ENCODE measurements at regions not wholly inside any gene's neighbourhood (a gene's known extent, or its start where the extent isn't known, plus 50 kb on each side); places are given as distances from the start of the nearest gene placed in this dataset.

GRCh38 chr10:4337563-4337962 lies 488.4 kb upstream of the AKR1E2 start:
- ATAC-seq (no peak), DNase-seq (no peak)
- 87% methylated on average over 2 of the region's 2 CpGs for WGBS
- intact Hi-C loops (cut with DNase I), result loop anchor here in 1 of 4 donors (10.0 kb wide), 1 partner anchor 317 kb away; no protein-coding TSS in a partner anchor
- no peaks in the 10 kb centered on the region for H3K27me3 ChIP-seq (ENCODE audit: control insufficient read depth, insufficient read depth)
- H3K9me3 ChIP-seq (ENCODE audit: control insufficient read depth, low read length), result no peaks in the 10 kb centered on the region
- no peak overlapping the region for H3K4me3 ChIP-seq (ENCODE audit: low read length)
- no peak overlapping the region for H3K27ac ChIP-seq (ENCODE audit: low read length)
- peaks cover 2% of the 10 kb centered on the region for H3K4me1 ChIP-seq (ENCODE audit: control insufficient read depth, insufficient read depth, low read length)

GRCh38 chr10:4334871-4335270 lies 491.1 kb upstream of the AKR1E2 start:
- ATAC-seq, result no peak
- H3K9me3 ChIP-seq (ENCODE audit: control insufficient read depth, low read length), result no peaks in the 10 kb centered on the region
- DNase-seq, result no peak
- H3K27me3 ChIP-seq (ENCODE audit: control insufficient read depth, insufficient read depth), result no peaks in the 10 kb centered on the region
- H3K4me1 ChIP-seq (ENCODE audit: control insufficient read depth, insufficient read depth, low read length), result peaks cover 2% of the 10 kb centered on the region
- WGBS, result 69% methylated on average over 5 of the region's 5 CpGs
- intact Hi-C loops (cut with DNase I), result loop anchor here in 1 of 4 donors (10.0 kb wide), 1 partner anchor 320 kb away; no protein-coding TSS in a partner anchor
- H3K4me3 ChIP-seq (ENCODE audit: low read length), result no peak overlapping the region
- H3K27ac ChIP-seq (ENCODE audit: low read length), result no peak overlapping the region

GRCh38 chr10:4334015-4334414 lies 492.0 kb upstream of the AKR1E2 start:
- 80% methylated on average over 6 of the region's 6 CpGs for WGBS

GRCh38 chr10:4333459-4333894 lies 492.5 kb upstream of the AKR1E2 start:
- Histone ChIP-seq H3K27me3 (ENCODE audit: control insufficient read depth, insufficient read depth) (no peaks in the 10 kb centered on the region), H3K27ac (ENCODE audit: low read length) (no peak overlapping the region), H3K4me1 (ENCODE audit: control insufficient read depth, insufficient read depth, low read length) (peaks cover 2% of the 10 kb centered on the region), H3K4me3 (ENCODE audit: low read length) (no peak overlapping the region), H3K9me3 (ENCODE audit: control insufficient read depth, low read length) (no peaks in the 10 kb centered on the region)
- ATAC-seq (no peak), DNase-seq (no peak)
- intact Hi-C loops (cut with DNase I), result loop anchor here in 1 of 4 donors (10.0 kb wide), 1 partner anchor 321 kb away; no protein-coding TSS in a partner anchor
- 84% methylated on average over 15 of the region's 15 CpGs for WGBS

More at GRCh38 chr10:4334015-4334414, 492.0 kb upstream of the AKR1E2 start:
- no peak overlapping the region for H3K4me3 ChIP-seq (ENCODE audit: low read length)
- DNase-seq, result no peak
- ATAC-seq, result no peak
- no peaks in the 10 kb centered on the region for H3K9me3 ChIP-seq (ENCODE audit: control insufficient read depth, low read length)
- intact Hi-C loops (cut with DNase I), result loop anchor here in 1 of 4 donors (10.0 kb wide), 1 partner anchor 321 kb away; no protein-coding TSS in a partner anchor
- no peak overlapping the region for H3K27ac ChIP-seq (ENCODE audit: low read length)
- peaks cover 2% of the 10 kb centered on the region for H3K4me1 ChIP-seq (ENCODE audit: control insufficient read depth, insufficient read depth, low read length)
- H3K27me3 ChIP-seq (ENCODE audit: control insufficient read depth, insufficient read depth), result no peaks in the 10 kb centered on the region

GRCh38 chr10:4332764-4333458 lies 493.1 kb upstream of the AKR1E2 start:
- intact Hi-C loops (cut with DNase I), result loop anchor here in 1 of 4 donors (10.0 kb wide), 1 partner anchor 322 kb away; no protein-coding TSS in a partner anchor
- no peak for DNase-seq
- Histone ChIP-seq H3K27ac (ENCODE audit: low read length) (no peak overlapping the region), H3K9me3 (ENCODE audit: control insufficient read depth, low read length) (no peaks in the 10 kb centered on the region), H3K27me3 (ENCODE audit: control insufficient read depth, insufficient read depth) (no peaks in the 10 kb centered on the region), H3K4me3 (ENCODE audit: low read length) (no peak overlapping the region), H3K4me1 (ENCODE audit: control insufficient read depth, insufficient read depth, low read length) (peaks cover 2% of the 10 kb centered on the region)
- 84% methylated on average over 9 of the region's 9 CpGs for WGBS
- ATAC-seq, result no peak

- no peaks in the 10 kb centered on the region for H3K9me3 ChIP-seq (ENCODE audit: control insufficient read depth, low read length)
- WGBS, result 68% methylated on average over 2 of the region's 2 CpGs
- no peak overlapping the region for H3K4me3 ChIP-seq (ENCODE audit: low read length)
- H3K4me1 ChIP-seq (ENCODE audit: control insufficient read depth, insufficient read depth, low read length), result peaks cover 2% of the 10 kb centered on the region
- DNase-seq (no peak), ATAC-seq (peak in 1 of 2 donors; percentile 62)
- intact Hi-C loops (cut with DNase I), result loop anchor here in 1 of 4 donors (10.0 kb wide), 1 partner anchor 324 kb away; no protein-coding TSS in a partner anchor
- no peaks in the 10 kb centered on the region for H3K27me3 ChIP-seq (ENCODE audit: control insufficient read depth, insufficient read depth)
- H3K27ac ChIP-seq (ENCODE audit: low read length), result no peak overlapping the region
These were observed 494.9 kb upstream of the AKR1E2 start for GRCh38 chr10:4331150-4331549.

- DNase-seq, result no peak
- Histone ChIP-seq H3K27ac (ENCODE audit: low read length) (no peak overlapping the region), H3K9me3 (ENCODE audit: control insufficient read depth, low read length) (no peaks in the 10 kb centered on the region), H3K4me1 (ENCODE audit: control insufficient read depth, insufficient read depth, low read length) (peaks cover 2% of the 10 kb centered on the region), H3K27me3 (ENCODE audit: control insufficient read depth, insufficient read depth) (no peaks in the 10 kb centered on the region), H3K4me3 (ENCODE audit: low read length) (no peak overlapping the region)
- no peak for ATAC-seq
- intact Hi-C loops (cut with DNase I), result loop anchor here in 1 of 4 donors (10.0 kb wide), 1 partner anchor 324 kb away; no protein-coding TSS in a partner anchor
- WGBS, result 85% methylated on average over 3 of the region's 3 CpGs
These were observed 495.4 kb upstream of the AKR1E2 start for GRCh38 chr10:4330636-4331035.

- 71% methylated on average over 3 of the region's 3 CpGs for WGBS
- peak in 1 of 2 donors; percentile 33 for ATAC-seq
- no peaks in the 10 kb centered on the region for H3K27me3 ChIP-seq (ENCODE audit: control insufficient read depth, insufficient read depth)
- intact Hi-C loops (cut with DNase I), result no loop called here
- no peak overlapping the region for H3K27ac ChIP-seq (ENCODE audit: low read length)
- H3K9me3 ChIP-seq (ENCODE audit: control insufficient read depth, low read length), result no peaks in the 10 kb centered on the region
- no peaks in the 10 kb centered on the region for H3K4me1 ChIP-seq (ENCODE audit: control insufficient read depth, insufficient read depth, low read length)
- H3K4me3 ChIP-seq (ENCODE audit: low read length), result no peak overlapping the region
- DNase-seq, result no peak
These were observed 496.8 kb upstream of the AKR1E2 start for GRCh38 chr10:4329225-4329624.

- no peak overlapping the region for H3K4me3 ChIP-seq (ENCODE audit: low read length)
- H3K4me1 ChIP-seq (ENCODE audit: control insufficient read depth, insufficient read depth, low read length), result no peaks in the 10 kb centered on the region
- no peak overlapping the region for H3K27ac ChIP-seq (ENCODE audit: low read length)
- WGBS, result 90% methylated on average over 5 of the region's 5 CpGs
- no peaks in the 10 kb centered on the region for H3K27me3 ChIP-seq (ENCODE audit: control insufficient read depth, insufficient read depth)
- H3K9me3 ChIP-seq (ENCODE audit: control insufficient read depth, low read length), result no peaks in the 10 kb centered on the region
- intact Hi-C loops (cut with DNase I), result no loop called here
- no peak for ATAC-seq
- no peak for DNase-seq
These were observed 499.4 kb upstream of the AKR1E2 start for GRCh38 chr10:4326647-4327046.

- H3K4me1 ChIP-seq (ENCODE audit: control insufficient read depth, insufficient read depth, low read length), result peaks cover 2% of the 10 kb centered on the region
- DNase-seq (no peak), ATAC-seq (no peak)
- H3K9me3 ChIP-seq (ENCODE audit: control insufficient read depth, low read length), result no peaks in the 10 kb centered on the region
- H3K4me3 ChIP-seq (ENCODE audit: low read length), result no peak overlapping the region
- WGBS, result 87% methylated on average over 8 of the region's 8 CpGs
- intact Hi-C loops (cut with DNase I), result no loop called here
- no peak overlapping the region for H3K27ac ChIP-seq (ENCODE audit: low read length)
- H3K27me3 ChIP-seq (ENCODE audit: control insufficient read depth, insufficient read depth), result no peaks in the 10 kb centered on the region
These were observed 506.1 kb upstream of the AKR1E2 start for GRCh38 chr10:4319870-4320367.

- ATAC-seq (peak; percentile 84 to 89), DNase-seq (peak; percentile 71 to 78 (median 75))
- no peaks in the 10 kb centered on the region for H3K27me3 ChIP-seq (ENCODE audit: control insufficient read depth, insufficient read depth)
- peaks cover 2% of the 10 kb centered on the region for H3K4me1 ChIP-seq (ENCODE audit: control insufficient read depth, insufficient read depth, low read length)
- WGBS, result 59% methylated on average over 13 of the region's 13 CpGs
- peak overlapping the region; percentile 52 for H3K27ac ChIP-seq (ENCODE audit: low read length)
- intact Hi-C loops (cut with DNase I), result no loop called here
- H3K4me3 ChIP-seq (ENCODE audit: low read length), result no peak overlapping the region
- no peaks in the 10 kb centered on the region for H3K9me3 ChIP-seq (ENCODE audit: control insufficient read depth, low read length)
These were observed 509.7 kb upstream of the AKR1E2 start for GRCh38 chr10:4316161-4316810.
